Uterus (tissue), 3 donors: ENCODE measurements at regions not wholly inside any gene's neighbourhood (a gene's known extent, or its start where the extent isn't known, plus 50 kb on each side); places are given as distances from the start of the nearest gene placed in this dataset.

Experiments
- DNase-seq, 2 donors: peaks; one replicate each; pipeline ENCODE4 v3.0.0-alpha.2; 2019 to 2020
- H3K27ac ChIP-seq, 2 donors: fragments of 200-600 bp; sonication (generic); 1 replicate in 1 of 2; 2 replicates in 1 of 2; pipeline ENCODE4 v1.5.1; 2016 to 2018
- H3K27me3 ChIP-seq, 2 donors: fragments of 200-600 bp; sonication (generic); one replicate each; pipeline ENCODE4 v1.5.1; 2018 to 2019; ENCODE audit warnings: control low read depth in 1 of 2
- H3K36me3 ChIP-seq, 2 donors: fragments of 200-600 bp; sonication (generic); one replicate each; pipeline ENCODE4 v1.5.1; 2019; ENCODE audit warnings: control low read depth in 1 of 2
- H3K4me1 ChIP-seq, 2 donors: fragments of 200-600 bp; sonication (generic); one replicate each; pipeline ENCODE4 v1.5.1; 2018 to 2019; ENCODE audit warnings: control low read depth in 1 of 2
- H3K4me3 ChIP-seq, 2 donors: fragments of 200-600 bp; sonication (generic); 1 replicate in 1 of 2; 2 replicates in 1 of 2; pipeline ENCODE4 v1.5.1; 2018 to 2019; ENCODE audit warnings: mild to moderate bottlenecking in 1 of 2
- H3K9me3 ChIP-seq, 2 donors: fragments of 200-600 bp; sonication (generic); one replicate each; pipeline ENCODE4 v1.5.1; 2019; ENCODE audit warnings: control low read depth in 1 of 2
- CTCF ChIP-seq, 4 experiments: fragments of 200-600 bp in 2 of 4; fragments of 450-650 bp in 2 of 4; sonication (generic) in 2 of 4; IDR thresholded peaks; one replicate each; pipeline ENCODE4 v1.5.1; 2016 to 2019; ENCODE audit warnings: antibody characterized with exemption in 4 of 4, mild to moderate bottlenecking in 2 of 4, moderate library complexity in 1 of 4
- POLR2A ChIP-seq, 2 donors: fragments of 450-650 bp; IDR thresholded peaks; one replicate each; pipeline ENCODE4 v1.6.1; 2016; ENCODE audit warnings: antibody characterized with exemption in 2 of 2, mild to moderate bottlenecking in 1 of 2, moderate library complexity in 1 of 2
- intact Hi-C: fragments of 100-400 bp; cut with DNase I; formaldehyde crosslinking; loops from one replicate; pipeline ENCODE4 v1.15.1; 2023; ENCODE audit warnings: low total_unique reads
- donor health status: DM: yes; HTN: yes; CAD: no.

GRCh38 chr2:121966663-121967062 lies 211.2 kb downstream of the TSN start:
- Histone ChIP-seq H3K9me3 (no peaks in the 10 kb centered on the region), H3K36me3 (no peaks in the 10 kb centered on the region), H3K4me1 (no peaks in the 10 kb centered on the region), H3K27me3 (no peaks in the 10 kb centered on the region), H3K27ac (no peak overlapping the region), H3K4me3 (no peak overlapping the region)
- DNase-seq = no peak
- intact Hi-C loops = no loop called here
- TF ChIP-seq POLR2A (IDR thresholded peaks at IDR 0.05) (no peak), CTCF (IDR thresholded peaks at IDR 0.05) (no peak)

- H3K27ac ChIP-seq = peak overlapping the region; percentile 11 to 39
- no peaks in the 10 kb centered on the region for H3K4me1 ChIP-seq
- no peak for DNase-seq
- intact Hi-C loops = no loop called here
- H3K36me3 ChIP-seq = no peaks in the 10 kb centered on the region
- H3K9me3 ChIP-seq = no peaks in the 10 kb centered on the region
- H3K27me3 ChIP-seq = no peaks in the 10 kb centered on the region
- TF ChIP-seq CTCF (IDR thresholded peaks at IDR 0.05) (no peak), POLR2A (IDR thresholded peaks at IDR 0.05) (no peak)
- H3K4me3 ChIP-seq = no peak overlapping the region
Measured at GRCh38 chr2:121969166-121969565, 213.7 kb downstream of the TSN start.

- H3K4me3 ChIP-seq = no peak overlapping the region
- no peaks in the 10 kb centered on the region for H3K36me3 ChIP-seq
- H3K4me1 ChIP-seq = no peaks in the 10 kb centered on the region
- H3K27me3 ChIP-seq = no peaks in the 10 kb centered on the region
- H3K27ac ChIP-seq = peak overlapping the region in 1 of 2 donors; percentile 39
- intact Hi-C loops = no loop called here
- TF ChIP-seq POLR2A (IDR thresholded peaks at IDR 0.05) (no peak), CTCF (IDR thresholded peaks at IDR 0.05) (no peak)
- no peak for DNase-seq
- no peaks in the 10 kb centered on the region for H3K9me3 ChIP-seq
Measured at GRCh38 chr2:121969766-121970639, 214.6 kb downstream of the TSN start.

- DNase-seq = no peak
Measured at GRCh38 chr2:121972203-121972602, 216.8 kb downstream of the TSN start.

More at GRCh38 chr2:121972203-121972602, 216.8 kb downstream of the TSN start:
- H3K27me3 ChIP-seq = no peaks in the 10 kb centered on the region
- H3K4me1 ChIP-seq = no peaks in the 10 kb centered on the region
- H3K36me3 ChIP-seq = no peaks in the 10 kb centered on the region
- no peak overlapping the region for H3K4me3 ChIP-seq
- no peak for TF ChIP-seq POLR2A (IDR thresholded peaks at IDR 0.05)
- TF ChIP-seq CTCF (IDR thresholded peaks at IDR 0.05) = no peak
- intact Hi-C loops = no loop called here
- no peak overlapping the region for H3K27ac ChIP-seq
- no peaks in the 10 kb centered on the region for H3K9me3 ChIP-seq
